DMS53 (cell line): ENCODE measurements at regions not wholly inside any gene's neighbourhood (a gene's known extent, or its start where the extent isn't known, plus 50 kb on each side); places are given as distances from the start of the nearest gene placed in this dataset.

Source experiments
- DNase-seq: peaks from one replicate; lab custom pipeline; 2025; lab: John Stamatoyannopoulos, UW

DNA sequence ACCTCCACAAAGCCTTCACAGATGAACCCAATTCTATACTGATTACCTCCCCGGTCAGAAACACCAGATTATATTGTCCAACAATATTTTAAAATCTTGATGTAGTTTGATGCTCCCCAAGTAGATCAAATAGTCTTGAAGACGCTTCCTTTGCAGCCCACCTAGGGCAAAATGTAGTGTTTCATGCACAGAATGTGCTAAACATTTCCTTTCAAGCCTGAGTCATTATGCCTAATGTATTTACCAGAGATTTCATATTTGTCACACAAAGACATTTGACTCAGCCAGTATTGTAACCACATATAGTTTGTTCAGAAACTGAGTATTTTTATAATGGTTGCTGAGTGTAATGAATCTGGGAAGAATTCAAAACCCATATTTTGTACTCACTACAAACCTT, 1396.8 kb downstream of the LRRC4C start:
- no peak for DNase-seq

DNA sequence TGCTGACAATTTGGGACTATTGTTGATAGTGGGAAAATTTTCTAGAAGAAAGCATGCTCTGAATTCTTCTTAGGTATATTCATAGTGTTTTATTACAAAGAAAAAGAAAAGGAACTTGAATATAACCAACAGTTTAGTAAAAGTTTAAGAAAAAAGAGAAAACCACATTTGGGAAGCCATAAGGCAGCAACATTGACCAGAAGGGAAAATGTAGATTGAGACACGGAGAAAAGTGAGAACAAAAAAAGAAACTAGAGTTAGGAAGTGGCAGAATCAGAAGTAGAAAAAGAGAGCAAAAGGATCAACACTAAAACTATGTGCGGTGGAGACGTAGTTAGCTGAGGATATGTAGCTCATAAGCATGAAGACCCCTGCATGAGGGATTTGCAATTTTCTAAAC, 1398.2 kb downstream of the LRRC4C start:
- DNase-seq, result no peak

DNA sequence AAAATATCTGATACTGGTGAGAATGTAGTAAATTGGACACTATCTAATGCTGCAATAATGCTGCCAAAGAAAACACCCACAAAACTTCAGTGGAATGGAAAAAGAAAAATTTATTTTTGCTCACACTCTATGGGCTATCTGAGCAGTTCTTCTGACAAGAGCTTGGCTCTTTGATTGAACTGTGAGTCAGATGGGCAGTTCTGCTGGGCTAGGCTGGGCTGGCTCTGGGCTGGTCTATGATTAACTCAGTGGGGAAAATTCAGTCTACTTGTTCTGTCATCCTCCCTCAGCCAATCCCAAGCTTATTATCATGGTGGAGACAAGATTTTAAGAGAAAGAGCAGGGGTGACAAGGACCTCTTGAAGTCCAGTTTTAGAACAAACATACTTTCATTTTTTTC, 1404.8 kb downstream of the LRRC4C start:
- no peak for DNase-seq

DNA sequence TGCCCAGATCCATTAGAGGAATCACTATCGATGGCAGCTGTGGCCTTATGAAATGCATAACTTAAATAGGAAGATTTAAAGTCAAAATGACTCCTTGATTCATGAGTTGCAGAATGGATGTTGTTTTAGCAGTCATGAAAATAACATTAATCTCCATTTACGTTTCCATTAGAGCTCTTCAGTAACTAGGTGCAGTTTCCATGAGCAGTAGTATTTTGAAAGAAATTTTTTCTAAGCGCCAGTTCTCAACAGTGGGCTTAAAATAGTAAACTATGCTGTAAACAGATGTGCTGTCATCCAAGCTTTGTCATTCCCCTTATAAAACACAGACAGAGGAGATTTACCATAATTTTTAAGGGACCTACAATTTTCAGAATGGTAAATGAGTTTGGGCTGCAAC, 1414.1 kb downstream of the LRRC4C start:
- DNase-seq, result no peak

DNA sequence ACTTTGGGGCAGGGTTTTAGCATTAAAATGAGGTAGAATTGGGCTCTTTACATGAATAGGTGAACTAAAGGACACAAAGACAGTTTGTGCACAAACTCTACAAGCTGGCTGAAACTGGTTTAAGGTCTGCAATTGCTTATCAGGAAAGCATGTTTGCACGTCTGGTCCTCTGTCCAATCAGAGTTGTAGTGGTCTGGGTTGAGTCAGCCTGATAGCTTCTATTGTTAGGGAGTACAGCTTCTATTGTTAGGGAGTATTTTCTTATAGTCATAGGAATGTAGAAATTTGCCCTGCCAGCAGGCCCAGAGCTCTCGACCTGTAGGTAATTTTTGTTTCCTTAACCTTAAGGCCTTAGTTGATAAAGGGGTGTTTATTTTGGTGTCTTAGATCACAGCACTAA, 1422.4 kb downstream of the LRRC4C start:
- peak; percentile 58 for DNase-seq

DNA sequence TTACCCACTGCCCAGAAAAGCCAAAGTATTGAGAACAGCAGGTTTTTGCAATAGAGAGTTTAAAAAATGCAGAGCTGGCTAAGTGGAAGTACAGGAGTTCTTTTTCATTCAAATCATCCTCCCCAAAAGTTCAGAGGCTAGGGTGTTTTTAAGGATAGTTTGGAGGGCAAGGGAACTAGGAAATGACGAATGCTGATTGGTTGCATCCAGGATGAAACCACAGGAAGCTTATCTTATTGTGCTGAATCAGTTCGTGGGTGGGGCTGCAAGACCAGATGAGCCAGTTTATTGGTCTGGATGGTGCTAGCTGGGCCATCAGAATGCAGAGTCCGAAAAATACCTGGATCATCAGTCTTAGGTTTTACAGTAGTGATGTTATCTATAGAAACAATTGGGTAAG, 1427.1 kb downstream of the LRRC4C start:
- DNase-seq, result no peak

DNA sequence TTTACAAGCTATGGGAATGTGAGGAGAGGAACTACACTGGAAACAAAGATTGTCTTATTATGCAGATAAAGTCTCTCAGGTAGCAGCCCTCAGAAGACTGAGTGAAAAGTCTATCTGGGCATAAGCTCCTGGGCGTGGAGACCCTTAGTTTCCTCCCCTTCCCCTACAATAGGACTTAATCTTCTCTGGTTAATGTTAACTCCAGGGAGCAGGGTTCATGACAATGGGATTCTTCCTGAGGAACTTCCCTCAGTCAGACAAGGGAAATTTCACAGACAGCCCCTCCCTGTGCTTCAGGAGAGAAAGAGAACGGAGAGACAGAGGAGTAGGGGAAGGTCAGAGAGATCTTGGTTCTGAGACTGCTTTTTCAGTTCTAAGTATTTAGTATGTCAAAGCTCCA, 1428.6 kb downstream of the LRRC4C start:
- no peak for DNase-seq

DNA sequence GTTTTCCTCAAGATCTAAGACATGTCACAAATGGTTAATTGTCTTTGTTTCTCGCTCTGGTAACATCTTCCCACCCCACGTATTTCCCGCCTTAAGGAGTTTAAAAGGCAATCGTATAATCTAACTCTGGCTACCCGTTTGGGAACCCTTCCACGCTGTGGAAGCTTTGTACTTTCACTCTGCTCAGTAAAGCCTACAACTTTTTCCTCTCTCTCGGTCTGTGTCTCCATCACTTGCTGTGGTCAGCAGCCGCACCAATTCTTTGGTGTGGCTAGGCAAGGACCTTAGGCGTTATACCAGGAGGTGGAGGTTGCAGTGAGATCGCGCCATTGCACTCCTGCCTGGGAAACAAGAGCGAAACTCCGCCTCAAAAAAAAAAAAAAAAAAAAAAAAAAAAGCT, 1430.1 kb downstream of the LRRC4C start:
- DNase-seq, result no peak

DNA sequence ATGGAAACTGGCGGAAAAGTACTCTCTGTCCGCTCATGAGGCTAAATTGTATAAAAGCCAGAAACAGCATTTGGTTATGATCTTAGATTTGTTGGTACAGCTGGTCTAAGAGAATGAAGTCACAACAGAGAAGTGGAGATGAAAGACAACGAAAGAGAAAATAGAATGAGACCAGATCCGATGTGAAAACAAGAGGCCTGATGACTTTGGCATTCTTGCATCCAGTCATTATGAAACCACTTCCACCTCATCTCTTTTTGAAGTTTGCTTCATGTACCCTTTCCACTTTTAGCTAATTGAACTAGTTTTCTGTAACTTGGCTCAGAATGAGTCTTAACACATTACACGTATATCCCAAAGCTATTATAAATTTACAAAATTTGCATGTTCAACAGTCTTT, 1431.7 kb downstream of the LRRC4C start:
- DNase-seq, result no peak

DNA sequence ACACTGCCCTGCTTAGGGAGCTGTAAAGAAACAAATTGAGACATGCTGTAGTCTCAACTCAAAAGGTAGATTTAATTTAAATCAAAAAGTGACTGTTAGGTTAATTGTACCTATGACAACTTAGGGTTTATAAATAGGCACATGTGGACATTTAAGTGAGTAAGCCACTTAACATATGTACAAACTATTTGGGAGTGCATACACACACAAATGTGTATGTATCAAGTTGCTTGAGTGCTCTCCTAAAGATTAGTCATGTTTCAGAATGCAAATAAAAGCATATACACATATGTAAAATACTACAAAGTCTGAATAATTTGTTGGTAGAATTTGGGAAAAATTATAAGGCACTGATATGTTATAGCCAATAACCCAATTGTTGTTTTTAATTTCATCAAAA, 1435.7 kb downstream of the LRRC4C start:
- peak; percentile 82 for DNase-seq

DNA sequence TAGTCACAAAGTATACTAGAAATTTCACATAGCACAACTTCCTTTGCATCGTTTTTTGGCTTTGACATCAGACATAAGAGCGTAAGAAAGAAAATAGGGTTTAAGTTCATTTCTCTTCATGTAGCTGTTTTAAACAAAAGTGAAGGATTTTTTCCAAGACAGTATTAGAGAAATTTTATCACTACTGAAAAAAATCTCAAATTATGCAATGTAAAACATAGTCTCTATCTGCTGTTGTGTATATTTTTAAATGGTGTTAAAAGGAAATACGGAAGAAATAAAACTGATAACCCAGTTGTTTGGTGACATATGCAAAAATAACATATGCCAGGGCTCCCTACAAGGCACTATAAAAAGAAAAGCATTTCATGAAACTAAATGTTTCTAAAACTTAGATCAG, 1449.4 kb downstream of the LRRC4C start:
- no peak for DNase-seq

DNA sequence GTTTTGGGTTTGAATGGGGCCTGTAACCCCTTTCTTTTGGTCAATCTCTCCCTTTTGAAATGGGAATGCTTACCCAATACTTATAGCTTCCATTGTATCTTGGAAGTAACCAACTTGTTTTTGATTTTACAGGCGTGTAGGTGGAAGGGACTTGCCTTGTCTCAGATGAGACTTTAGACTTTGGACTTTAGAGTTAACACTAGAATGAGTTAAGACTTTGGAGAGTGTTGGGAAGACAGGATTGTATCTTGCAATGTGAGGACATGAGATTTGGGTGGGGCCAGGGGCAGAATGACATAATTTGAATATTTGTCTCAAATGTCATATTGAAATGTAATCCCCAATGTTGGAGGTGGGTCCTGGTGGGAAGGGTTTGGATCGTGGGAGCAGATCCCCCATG, 1466.9 kb downstream of the LRRC4C start:
- no peak for DNase-seq

DNA sequence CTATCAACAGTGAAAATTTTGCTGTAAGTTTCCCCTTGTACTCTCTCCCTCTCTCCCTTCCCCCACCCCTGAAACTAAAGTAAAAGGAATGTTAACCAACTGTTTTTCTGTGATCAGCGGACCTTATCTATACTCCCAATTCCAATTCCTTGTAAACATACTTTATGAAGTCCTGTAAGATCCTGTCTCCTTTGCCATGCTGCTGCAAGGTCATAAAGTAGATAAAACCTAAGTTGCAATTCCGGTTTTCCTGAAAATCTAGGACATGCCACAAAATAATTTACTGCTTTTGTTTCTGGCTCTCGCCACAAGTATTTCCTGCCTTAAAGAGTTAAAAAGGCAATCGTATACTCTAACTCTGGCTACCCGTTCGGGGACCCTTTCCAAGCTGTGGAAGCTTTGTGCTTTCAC, 1469.0 kb downstream of the LRRC4C start:
- no peak for DNase-seq

DNA sequence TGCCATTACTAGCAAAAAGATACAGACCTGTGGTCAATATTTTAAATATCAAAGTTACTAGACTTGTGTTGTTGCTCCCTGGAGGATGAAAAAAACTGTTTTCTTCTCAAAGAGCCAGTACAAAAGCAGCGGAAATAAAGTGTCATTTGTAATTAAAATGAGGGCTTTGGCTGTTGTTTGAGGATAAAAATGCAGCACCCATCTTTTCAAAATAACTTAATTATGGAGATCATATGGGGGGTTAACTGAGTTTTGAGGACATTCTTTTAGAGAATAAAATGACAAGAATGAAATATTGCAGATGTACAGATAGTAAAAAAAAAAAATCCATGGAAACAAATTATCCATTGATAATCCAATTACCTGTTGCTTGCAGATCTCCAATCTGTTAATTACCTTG, 1484.4 kb downstream of the LRRC4C start:
- no peak for DNase-seq

DNA sequence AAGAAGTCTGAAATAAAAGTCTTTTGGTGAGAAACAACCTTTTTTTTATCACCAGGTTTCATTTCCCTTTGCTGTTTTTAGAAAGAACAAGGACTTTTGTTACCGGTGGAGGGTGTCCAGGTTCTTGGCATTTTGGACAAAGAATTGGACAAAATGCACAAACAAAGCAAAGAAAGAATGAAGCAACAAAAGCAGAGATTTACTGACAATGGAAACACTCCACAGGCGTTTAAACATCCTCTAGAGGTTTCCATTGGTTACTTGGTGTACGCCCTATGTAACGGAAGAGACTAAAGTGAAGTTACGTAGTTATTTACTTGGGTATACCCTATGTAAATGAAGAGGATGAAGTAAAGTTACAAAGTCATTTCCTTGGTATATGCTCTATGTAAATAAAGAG, 1487.0 kb downstream of the LRRC4C start:
- no peak for DNase-seq

DNA sequence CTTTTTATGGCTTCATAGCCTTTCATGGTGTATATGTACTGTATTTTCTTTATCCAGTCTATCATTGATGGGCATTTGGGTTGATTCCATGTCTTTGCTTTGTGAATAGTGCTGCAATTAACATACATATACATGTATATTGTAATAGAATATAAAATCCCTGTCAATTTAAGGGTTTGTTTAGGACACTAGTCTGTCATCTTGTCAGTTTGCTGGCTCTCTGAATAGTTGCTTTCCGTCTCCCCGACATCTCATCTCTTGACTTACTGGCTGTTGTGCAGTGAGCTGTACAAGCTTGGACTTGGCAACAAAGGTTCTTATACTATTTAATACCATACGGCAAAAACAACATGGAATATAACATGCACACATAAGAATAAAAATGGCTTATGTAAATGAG, 1487.5 kb downstream of the LRRC4C start:
- DNase-seq, result no peak

DNA sequence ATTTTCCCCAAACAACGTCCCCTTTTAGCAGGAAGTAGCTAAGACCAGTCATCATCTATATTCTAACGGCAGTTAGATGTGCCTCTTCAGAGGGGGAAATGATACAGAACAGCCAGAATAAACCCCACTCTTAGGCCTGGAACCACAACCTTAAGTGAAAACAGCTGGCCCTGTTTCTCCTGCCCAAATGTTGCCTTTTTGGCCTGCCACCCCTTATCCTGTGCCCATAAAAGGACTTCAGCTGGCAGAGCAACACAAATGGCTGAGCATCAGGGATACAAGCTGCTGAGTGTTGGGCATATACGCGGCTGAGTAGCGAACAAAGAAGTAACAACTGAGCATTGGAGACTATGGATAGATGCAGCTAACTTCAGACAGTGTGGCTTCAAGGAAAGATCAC, 1491.4 kb downstream of the LRRC4C start:
- DNase-seq, result no peak

DNA sequence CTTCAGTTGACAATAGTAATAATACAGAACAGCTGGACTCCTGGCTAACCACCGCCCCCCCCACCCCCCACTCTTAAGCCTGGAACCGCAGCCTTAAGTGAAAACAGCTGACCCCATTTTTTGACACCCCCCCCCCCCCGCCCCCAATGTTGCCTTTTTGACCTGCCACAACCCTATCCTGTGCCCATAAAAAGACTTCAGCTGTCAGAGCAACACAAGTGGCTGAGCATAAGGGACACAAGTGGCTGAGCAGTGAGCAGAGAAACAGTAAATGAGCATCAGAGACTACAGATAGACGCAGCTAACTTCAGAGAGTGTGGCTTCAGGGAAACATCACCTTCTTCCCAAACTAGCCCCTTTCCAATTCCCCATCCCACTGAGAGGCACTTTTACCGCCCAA, 1493.8 kb downstream of the LRRC4C start:
- DNase-seq, result no peak

DNA sequence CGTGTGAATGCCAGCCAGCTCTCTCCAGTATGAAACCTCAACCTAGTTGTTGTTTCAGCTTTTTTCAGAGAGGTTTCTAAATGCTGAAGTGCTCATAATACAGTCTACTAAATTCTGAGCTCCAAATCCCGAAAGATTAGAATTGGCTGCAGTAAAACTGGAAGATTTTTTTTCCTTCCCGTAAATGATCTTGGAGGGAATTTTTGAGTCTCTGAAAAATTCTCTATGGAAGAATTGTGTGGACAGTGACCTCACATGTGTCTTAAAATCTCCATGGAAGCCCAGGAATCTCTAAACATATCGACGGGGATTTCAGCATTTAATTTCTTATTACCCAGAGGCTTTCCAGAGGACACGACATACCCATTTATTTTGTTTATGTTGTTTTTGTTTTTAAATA, 1499.2 kb downstream of the LRRC4C start:
- no peak for DNase-seq

DNA sequence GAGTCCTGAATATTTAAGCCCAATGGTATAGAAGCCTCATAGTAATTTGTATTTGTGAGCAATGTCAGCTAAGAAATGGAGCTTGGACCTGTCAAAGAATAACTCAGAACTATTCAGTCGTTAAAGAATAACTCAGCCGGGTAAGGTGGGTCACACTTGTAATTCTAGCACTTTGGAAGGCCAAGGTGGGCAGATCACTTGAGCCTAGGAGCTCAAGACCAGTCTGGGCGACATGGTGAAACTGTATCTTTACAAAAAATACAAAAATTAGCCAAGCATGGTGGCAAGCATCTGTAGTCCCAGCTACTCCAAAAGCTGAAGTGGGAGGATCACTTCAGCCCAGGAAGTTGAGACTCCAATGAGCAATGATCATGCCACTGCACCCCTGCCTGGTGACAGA, 1526.5 kb downstream of the LRRC4C start:
- no peak for DNase-seq

DNA sequence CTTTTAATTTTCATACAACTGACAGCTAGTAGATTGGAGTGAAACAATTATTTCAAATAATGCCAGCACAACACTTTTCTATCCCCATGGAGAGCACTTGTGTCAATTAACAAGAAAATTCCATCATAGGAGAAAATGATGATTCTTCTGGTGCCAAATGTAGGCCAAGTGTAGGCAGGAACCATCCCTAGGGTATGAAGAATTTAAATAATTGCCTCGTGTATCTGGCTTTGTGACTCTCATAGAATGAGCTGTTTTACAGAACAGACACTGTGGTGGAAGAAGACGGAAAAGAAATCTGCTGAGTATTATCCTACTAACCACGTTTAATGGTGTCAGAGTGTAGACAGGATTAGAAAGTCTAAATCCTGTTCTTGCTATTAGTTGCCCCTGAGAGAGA, 1542.2 kb downstream of the LRRC4C start:
- no peak for DNase-seq

DNA sequence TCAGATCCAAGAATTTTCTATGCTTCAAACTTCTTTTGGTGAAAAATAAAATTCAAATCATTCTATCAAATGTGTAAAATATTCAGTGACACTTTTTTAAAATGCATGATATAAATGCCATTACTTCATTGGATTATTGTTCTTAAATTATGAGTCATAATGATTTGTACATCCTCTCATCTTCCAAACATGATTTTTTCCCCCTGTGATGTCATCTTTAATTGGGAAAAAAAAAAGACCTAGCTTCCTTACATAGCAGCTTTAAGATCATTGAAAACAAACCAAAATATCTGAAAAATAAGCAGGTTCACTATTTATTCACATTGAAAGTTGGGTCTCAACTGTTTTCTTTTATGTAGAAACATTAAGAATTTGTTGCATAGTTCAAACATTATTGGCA, 1549.4 kb downstream of the LRRC4C start:
- no peak for DNase-seq

DNA sequence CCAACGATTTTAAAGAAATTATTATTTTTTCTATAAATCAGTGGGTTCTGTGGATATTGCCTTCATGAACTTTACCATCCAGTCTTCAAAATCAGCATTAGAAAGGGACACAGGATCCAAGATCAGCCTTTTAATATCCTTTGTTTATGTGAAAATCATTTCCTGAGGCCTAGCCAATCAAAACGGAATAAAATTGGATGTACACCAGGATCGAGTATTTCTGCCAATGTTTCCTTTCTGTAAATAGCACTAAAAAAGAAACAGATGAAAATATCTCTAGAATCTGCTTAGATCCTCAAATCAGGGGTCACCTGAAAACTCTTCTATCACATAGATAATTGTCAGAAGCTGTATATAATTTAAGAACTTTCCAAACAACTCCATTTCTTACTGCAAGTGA, 1598.5 kb downstream of the LRRC4C start:
- DNase-seq, result no peak

DNA sequence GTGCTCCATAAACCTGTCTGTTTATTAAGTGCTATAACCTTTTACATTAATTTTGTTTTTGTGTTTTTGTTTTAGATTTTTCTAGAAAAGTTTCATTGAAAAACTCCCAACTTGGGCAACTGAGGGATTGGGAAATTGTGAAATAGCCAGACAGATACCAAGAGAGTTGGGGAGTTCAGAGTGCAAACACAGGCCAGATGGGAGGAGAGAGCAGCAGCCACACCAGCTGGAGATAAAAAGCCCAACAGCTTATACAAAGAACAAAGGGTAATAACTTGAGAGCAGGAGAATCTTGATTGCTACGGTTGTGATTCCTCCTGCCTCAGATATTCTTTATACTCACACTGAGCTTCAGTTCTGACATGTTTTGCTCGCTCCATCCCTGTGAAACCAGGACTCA, 1642.2 kb downstream of the LRRC4C start:
- DNase-seq, result peak; percentile 1

DNA sequence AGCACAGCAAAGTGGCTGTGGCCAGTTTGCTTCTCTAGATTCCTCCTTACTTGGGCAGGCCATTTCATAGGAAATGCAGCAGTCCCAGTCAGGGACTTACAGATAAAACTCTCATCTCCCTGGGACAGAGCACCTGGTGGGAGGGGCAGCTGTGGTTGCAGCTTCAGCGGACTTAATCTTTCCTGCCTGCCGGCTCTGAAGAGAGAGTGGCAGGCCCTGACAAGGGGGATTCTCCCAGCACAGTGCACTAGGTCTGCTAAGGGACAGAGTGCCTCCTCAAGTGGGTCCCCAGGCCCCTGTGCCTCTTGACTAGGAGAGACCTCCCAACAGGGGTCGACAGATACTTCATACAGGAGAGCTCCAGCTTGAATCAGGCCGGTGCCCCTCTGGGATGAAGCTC, 1649.1 kb downstream of the LRRC4C start:
- DNase-seq, result no peak
